HepG2 (cell line): ENCODE measurements at regions not wholly inside any gene's neighbourhood (a gene's known extent, or its start where the extent isn't known, plus 50 kb on each side); places are given as distances from the start of the nearest gene placed in this dataset.

Experiments used
- ATAC-seq: fragments of 200-7000 bp; cut with Tn5 transposase; 3 replicates; pipeline ENCODE4 v1.9.1; 2020; ENCODE audit warnings: mild to moderate bottlenecking, moderate library complexity
- BruUV-seq: library from RNA; stranded (reverse); fragments of 400-500 nt; replicated peaks from 2 replicates; lab custom pipeline; 2021; lab: Mats Ljungman, UMichigan
- CTCF ChIA-PET: fragments of 300-600 bp; formaldehyde crosslinking; extraction: SDS; loops from one replicate; lab custom pipeline; 2021; ENCODE audit warnings: low total read pairs, inconsistent platforms, low intra/inter-chr PET ratio; lab: Yijun Ruan, JAX
- POLR2A ChIA-PET: fragments of 350-600 bp; sonication (Branson Sonifier 250); formaldehyde crosslinking; loops from one replicate; lab custom pipeline; 2020; ENCODE audit warnings: antibody characterized with exemption, inconsistent platforms; lab: Yijun Ruan, JAX
- DNase-seq: peaks from one replicate; pipeline ENCODE4 v3.0.0-alpha.2; 2015; ENCODE audit warnings: low spot score
- FAIRE-seq: peaks from 3 replicates; lab custom pipeline; 2011; peaks lifted over from hg19 to GRCh38; lab: Jason Lieb, UNC
- H2AFZ ChIP-seq: one replicate; pipeline ENCODE4 v1.6.1; 2011; ENCODE audit warnings: low read length, inconsistent platforms
- H3K27ac ChIP-seq: fragments of 300-600 bp; 3 replicates; pipeline ENCODE4 v1.8.0; 2011; ENCODE audit warnings: mixed run types, mild to moderate bottlenecking, mixed read lengths, low read length, inconsistent platforms; ENCODE audit not compliant: insufficient read depth; ENCODE audit errors: extremely low read length
- H3K27me3 ChIP-seq, 2 experiments: fragments of 200-600 bp in 1 of 2; 2 replicates in 1 of 2; 3 replicates in 1 of 2; pipeline versions ENCODE4 v1.6.0 to v1.8.0; 2011; ENCODE audit warnings: low read length in 2 of 2, mild to moderate bottlenecking in 2 of 2, moderate library complexity in 2 of 2, inconsistent platforms in 1 of 2; ENCODE audit not compliant: insufficient read depth in 2 of 2, control insufficient read depth in 1 of 2
- H3K36me3 ChIP-seq, 2 experiments: fragments of 200-600 bp in 1 of 2; replicated peaks in 1 of 2; 2 replicates in 1 of 2; 3 replicates in 1 of 2; pipeline versions ENCODE4 v1.5.1 to v1.8.0; 2011; ENCODE audit warnings: low read length in 2 of 2, inconsistent platforms in 1 of 2; ENCODE audit not compliant: insufficient read depth in 2 of 2, control insufficient read depth in 1 of 2
- H3K4me1 ChIP-seq: 2 replicates; pipeline ENCODE4 v1.5.1; 2012; ENCODE audit warnings: low read length, inconsistent platforms; ENCODE audit not compliant: insufficient read depth
- H3K4me2 ChIP-seq: 2 replicates; pipeline ENCODE4 v1.6.0; 2011; ENCODE audit warnings: low read depth, low read length, inconsistent platforms
- H3K4me3 ChIP-seq, 3 experiments: fragments of 200-600 bp in 1 of 3; sonication (generic), shearing (Covaris generic) in 1 of 3; replicated peaks in 1 of 3; 2 replicates each; pipeline ENCODE4 v1.5.1; 2011 to 2016; ENCODE audit warnings: low read length in 3 of 3, inconsistent platforms in 2 of 3, low read depth in 2 of 3, mild to moderate bottlenecking in 2 of 3, control low read depth in 1 of 3, mixed read lengths in 1 of 3; ENCODE audit not compliant: insufficient read depth in 1 of 3
- H3K79me2 ChIP-seq: one replicate; pipeline ENCODE4 v1.6.1; 2011; ENCODE audit warnings: low read length, inconsistent platforms; ENCODE audit not compliant: insufficient read depth
- H3K9ac ChIP-seq: 2 replicates; pipeline ENCODE4 v1.6.0; 2011; ENCODE audit warnings: mild to moderate bottlenecking, low read depth, low read length, inconsistent platforms; ENCODE audit not compliant: insufficient read depth
- H3K9me3 ChIP-seq: 2 replicates; pipeline ENCODE4 v1.5.1; 2012; ENCODE audit warnings: mild to moderate bottlenecking, low read length
- H4K20me1 ChIP-seq: 2 replicates; pipeline ENCODE4 v1.6.0; 2011; ENCODE audit warnings: inconsistent platforms, mild to moderate bottlenecking, low read length, moderate library complexity; ENCODE audit not compliant: insufficient read depth
- HIVEP1 ChIP-seq: sonication (generic); formaldehyde crosslinking; IDR thresholded peaks from 2 replicates; pipeline ENCODE4 v1.4.0; 2020; ENCODE audit warnings: mild to moderate bottlenecking, missing genetic modification reagents
- JARID2 ChIP-seq: sonication (generic); formaldehyde crosslinking; IDR thresholded peaks from 2 replicates; pipeline ENCODE4 v1.8.1; 2023; ENCODE audit warnings: missing genetic modification reagents, inconsistent platforms; ENCODE audit not compliant: insufficient replicate concordance
- KLF15 ChIP-seq: sonication (generic); formaldehyde crosslinking; IDR thresholded peaks from 2 replicates; pipeline ENCODE4 v1.8.1; 2023; ENCODE audit warnings: borderline replicate concordance, mild to moderate bottlenecking, inconsistent platforms, missing genetic modification reagents, mixed read lengths
- MXI1 ChIP-seq: IDR thresholded peaks from 3 replicates; pipeline ENCODE4 v1.6.1; 2012; ENCODE audit warnings: low read depth, low read length, inconsistent platforms, borderline replicate concordance
- NR1H2 ChIP-seq: sonication (generic); formaldehyde crosslinking; IDR thresholded peaks from 2 replicates; pipeline ENCODE4 v1.8.1; 2022; ENCODE audit warnings: low read depth, missing genetic modification reagents, borderline replicate concordance
- NR2C2 ChIP-seq: sonication (generic); formaldehyde crosslinking; IDR thresholded peaks from 2 replicates; pipeline ENCODE4 v1.4.0; 2020; ENCODE audit warnings: missing genetic modification reagents, mild to moderate bottlenecking, moderate library complexity, borderline replicate concordance
- SAP130 ChIP-seq: IDR thresholded peaks from 2 replicates; pipeline ENCODE4 v1.6.1; 2016; ENCODE audit warnings: low read depth
- TAF15 ChIP-seq: fragments of 200-400 bp; formaldehyde crosslinking; IDR thresholded peaks from one replicate; pipeline ENCODE4 v1.6.1; 2018; ENCODE audit warnings: mild to moderate bottlenecking, low read depth, low read length; ENCODE audit not compliant: poor library complexity, severe bottlenecking
- TBL1XR1 ChIP-seq: fragments of 150-350 bp; IDR thresholded peaks from 2 replicates; pipeline ENCODE4 v1.6.1; 2014; ENCODE audit warnings: borderline replicate concordance, low read length; ENCODE audit not compliant: partially characterized antibody
- ZNF335 ChIP-seq: sonication (generic); formaldehyde crosslinking; IDR thresholded peaks from 2 replicates; pipeline ENCODE4 v1.4.0; 2020; ENCODE audit warnings: missing genetic modification reagents
- ZNF468 ChIP-seq: sonication (generic); formaldehyde crosslinking; IDR thresholded peaks from 2 replicates; pipeline ENCODE4 v1.8.0; 2022; ENCODE audit warnings: mild to moderate bottlenecking, moderate library complexity, missing genetic modification reagents
- ZNF546 ChIP-seq: sonication (generic); formaldehyde crosslinking; conservative IDR thresholded peaks from 2 replicates; pipeline ENCODE4 v1.8.1; 2023; ENCODE audit warnings: mild to moderate bottlenecking, missing genetic modification reagents
- ZNF605 ChIP-seq: sonication (generic); formaldehyde crosslinking; IDR thresholded peaks from 2 replicates; pipeline ENCODE4 v1.8.0; 2022; ENCODE audit warnings: mild to moderate bottlenecking, missing genetic modification reagents
- ZNF839 ChIP-seq: sonication (generic); formaldehyde crosslinking; IDR thresholded peaks from 2 replicates; pipeline ENCODE4 v1.4.0; 2020; ENCODE audit warnings: missing genetic modification reagents, mild to moderate bottlenecking, borderline replicate concordance
- ZSCAN31 ChIP-seq: sonication (generic); formaldehyde crosslinking; IDR thresholded peaks from 2 replicates; pipeline ENCODE4 v1.5.0; 2020; ENCODE audit warnings: low read depth, mild to moderate bottlenecking, missing genetic modification reagents
- WGBS: methylation state at CpG from one replicate; pipeline ENCODE4 v1.1.6; 2017; ENCODE audit warnings: low lambda C conversion rate; 5-methylcytosine and 5-hydroxymethylcytosine counted together
- in situ Hi-C: cut with HindIII; loops from 2 replicates; pipeline ENCODE4 v1.10.0; 2017; ENCODE audit warnings: low pct_unique_long_range_greater_than_20kb; ENCODE audit not compliant: extremely low pct_ligation_motif_present
- intact Hi-C: fragments of 100-400 bp; cut with micrococcal nuclease; formaldehyde crosslinking; loops from one replicate; pipeline ENCODE4 v1.10.0; 2022; ENCODE audit not compliant: unreplicated experiment
- TF ChIP-seq, protein P1 (sequence below): IDR thresholded peaks from 2 replicates; pipeline ENCODE4 v1.6.1; 2018; ENCODE audit warnings: missing genetic modification reagents, mild to moderate bottlenecking, missing compliant biosample characterization
- TF ChIP-seq, protein P2 (sequence below): sonication (generic); formaldehyde crosslinking; conservative IDR thresholded peaks from 2 replicates; pipeline ENCODE4 v1.4.0; 2020; ENCODE audit warnings: missing genetic modification reagents
- TF ChIP-seq, protein P3 (sequence below): IDR thresholded peaks from 2 replicates; pipeline ENCODE4 v1.6.1; 2012; ENCODE audit warnings: low read depth, low read length, improper control_type of control experiment

DNA sequence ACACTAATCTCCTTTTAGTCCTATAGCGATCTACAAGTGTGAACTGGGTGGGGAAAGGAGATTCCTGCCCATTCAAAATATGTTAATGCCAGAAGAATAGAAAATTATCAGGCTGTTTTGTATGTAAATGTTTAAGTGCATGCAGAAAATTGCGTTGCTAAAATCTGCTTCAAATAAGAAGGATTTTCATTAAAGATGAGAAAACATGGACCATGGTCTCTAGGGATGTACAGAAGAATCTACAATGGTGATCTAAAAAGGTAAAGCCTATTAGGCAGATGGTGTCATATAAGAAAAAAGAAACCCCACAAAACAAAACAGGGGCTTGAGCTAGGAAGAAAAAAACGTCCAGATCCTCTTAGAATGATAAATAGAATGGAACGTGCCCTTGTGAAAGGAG is 287.5 kb upstream of the ROBO1 start:
- no peaks in the 10 kb centered on the region for H4K20me1 ChIP-seq
- FAIRE-seq, result no peak
- peaks cover 2 to 3% of the 10 kb centered on the region in 2 experiments; a peak in 1 of 5 replicates for H3K27me3 ChIP-seq
- no peaks in the 10 kb centered on the region for H3K79me2 ChIP-seq
- TF ChIP-seq MXI1 (no peak), HIVEP1 (CRISPR knock-in tag) (no peak), JARID2 (no peak), NR1H2 (CRISPR knock-in tag) (no peak), ZNF335 (CRISPR knock-in tag) (no peak), TBL1XR1 (no peak), ZSCAN31 (CRISPR knock-in tag) (no peak), NR2C2 (no peak), SAP130 (CRISPR knock-in tag) (no peak), ZNF839 (CRISPR knock-in tag) (no peak), ZNF546 (no peak), TAF15 (no peak), ZNF468 (CRISPR knock-in tag) (no peak), KLF15 (CRISPR knock-in tag) (no peak), ZNF605 (CRISPR knock-in tag) (no peak)
- TF ChIP-seq, protein P1, sequence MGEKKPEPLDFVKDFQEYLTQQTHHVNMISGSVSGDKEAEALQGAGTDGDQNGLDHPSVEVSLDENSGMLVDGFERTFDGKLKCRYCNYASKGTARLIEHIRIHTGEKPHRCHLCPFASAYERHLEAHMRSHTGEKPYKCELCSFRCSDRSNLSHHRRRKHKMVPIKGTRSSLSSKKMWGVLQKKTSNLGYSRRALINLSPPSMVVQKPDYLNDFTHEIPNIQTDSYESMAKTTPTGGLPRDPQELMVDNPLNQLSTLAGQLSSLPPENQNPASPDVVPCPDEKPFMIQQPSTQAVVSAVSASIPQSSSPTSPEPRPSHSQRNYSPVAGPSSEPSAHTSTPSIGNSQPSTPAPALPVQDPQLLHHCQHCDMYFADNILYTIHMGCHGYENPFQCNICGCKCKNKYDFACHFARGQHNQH (CRISPR knock-in tag), result no peak
- TF ChIP-seq, protein P2, sequence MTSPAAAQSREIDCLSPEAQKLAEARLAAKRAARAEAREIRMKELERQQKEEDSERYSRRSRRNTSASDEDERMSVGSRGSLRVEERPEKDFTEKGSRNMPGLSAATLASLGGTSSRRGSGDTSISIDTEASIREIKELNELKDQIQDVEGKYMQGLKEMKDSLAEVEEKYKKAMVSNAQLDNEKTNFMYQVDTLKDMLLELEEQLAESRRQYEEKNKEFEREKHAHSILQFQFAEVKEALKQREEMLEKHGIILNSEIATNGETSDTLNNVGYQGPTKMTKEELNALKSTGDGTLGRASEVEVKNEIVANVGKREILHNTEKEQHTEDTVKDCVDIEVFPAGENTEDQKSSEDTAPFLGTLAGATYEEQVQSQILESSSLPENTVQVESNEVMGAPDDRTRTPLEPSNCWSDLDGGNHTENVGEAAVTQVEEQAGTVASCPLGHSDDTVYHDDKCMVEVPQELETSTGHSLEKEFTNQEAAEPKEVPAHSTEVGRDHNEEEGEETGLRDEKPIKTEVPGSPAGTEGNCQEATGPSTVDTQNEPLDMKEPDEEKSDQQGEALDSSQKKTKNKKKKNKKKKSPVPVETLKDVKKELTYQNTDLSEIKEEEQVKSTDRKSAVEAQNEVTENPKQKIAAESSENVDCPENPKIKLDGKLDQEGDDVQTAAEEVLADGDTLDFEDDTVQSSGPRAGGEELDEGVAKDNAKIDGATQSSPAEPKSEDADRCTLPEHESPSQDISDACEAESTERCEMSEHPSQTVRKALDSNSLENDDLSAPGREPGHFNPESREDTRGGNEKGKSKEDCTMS (CRISPR knock-in tag), result no peak
- TF ChIP-seq, protein P3, sequence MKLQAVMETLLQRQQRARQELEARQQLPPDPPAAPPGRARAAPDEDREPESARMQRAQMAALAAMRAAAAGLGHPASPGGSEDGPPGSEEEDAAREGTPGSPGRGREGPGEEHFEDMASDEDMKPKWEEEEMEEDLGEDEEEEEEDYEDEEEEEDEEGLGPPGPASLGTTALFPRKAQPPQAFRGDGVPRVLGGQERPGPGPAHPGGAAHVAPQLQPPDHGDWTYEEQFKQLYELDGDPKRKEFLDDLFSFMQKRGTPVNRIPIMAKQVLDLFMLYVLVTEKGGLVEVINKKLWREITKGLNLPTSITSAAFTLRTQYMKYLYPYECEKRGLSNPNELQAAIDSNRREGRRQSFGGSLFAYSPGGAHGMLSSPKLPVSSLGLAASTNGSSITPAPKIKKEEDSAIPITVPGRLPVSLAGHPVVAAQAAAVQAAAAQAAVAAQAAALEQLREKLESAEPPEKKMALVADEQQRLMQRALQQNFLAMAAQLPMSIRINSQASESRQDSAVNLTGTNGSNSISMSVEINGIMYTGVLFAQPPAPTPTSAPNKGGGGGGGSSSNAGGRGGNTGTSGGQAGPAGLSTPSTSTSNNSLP, result no peak
- TF ChIP-seq, all 625 proteins: peak for 0
- in situ Hi-C loops, result no loop called here
- intact Hi-C loops, result no loop called here
- Histone ChIP-seq H3K27ac (no peak overlapping the region), H3K9ac (no peak overlapping the region), H3K4me3 (no peak overlapping the region), H3K4me1 (no peaks in the 10 kb centered on the region), H3K36me3 (no peaks in the 10 kb centered on the region), H3K9me3 (no peaks in the 10 kb centered on the region), H3K4me2 (no peak overlapping the region), H2AFZ (no peak overlapping the region)
- ATAC-seq (no peak), DNase-seq (no peak)
- ChIA-PET POLR2A (no interaction called here), CTCF (no interaction called here)
- no TSS peak for BruUV-seq
- WGBS, result under 1% methylated on average over 4 of the region's 4 CpGs
